NCI-H2081 (cell line): ENCODE measurements at regions not wholly inside any gene's neighbourhood (a gene's known extent, or its start where the extent isn't known, plus 50 kb on each side); places are given as distances from the start of the nearest gene placed in this dataset.

Source experiments
- DNase-seq, 2 experiments: peaks; one replicate each; lab custom pipeline; 2025; lab: John Stamatoyannopoulos, UW

DNA sequence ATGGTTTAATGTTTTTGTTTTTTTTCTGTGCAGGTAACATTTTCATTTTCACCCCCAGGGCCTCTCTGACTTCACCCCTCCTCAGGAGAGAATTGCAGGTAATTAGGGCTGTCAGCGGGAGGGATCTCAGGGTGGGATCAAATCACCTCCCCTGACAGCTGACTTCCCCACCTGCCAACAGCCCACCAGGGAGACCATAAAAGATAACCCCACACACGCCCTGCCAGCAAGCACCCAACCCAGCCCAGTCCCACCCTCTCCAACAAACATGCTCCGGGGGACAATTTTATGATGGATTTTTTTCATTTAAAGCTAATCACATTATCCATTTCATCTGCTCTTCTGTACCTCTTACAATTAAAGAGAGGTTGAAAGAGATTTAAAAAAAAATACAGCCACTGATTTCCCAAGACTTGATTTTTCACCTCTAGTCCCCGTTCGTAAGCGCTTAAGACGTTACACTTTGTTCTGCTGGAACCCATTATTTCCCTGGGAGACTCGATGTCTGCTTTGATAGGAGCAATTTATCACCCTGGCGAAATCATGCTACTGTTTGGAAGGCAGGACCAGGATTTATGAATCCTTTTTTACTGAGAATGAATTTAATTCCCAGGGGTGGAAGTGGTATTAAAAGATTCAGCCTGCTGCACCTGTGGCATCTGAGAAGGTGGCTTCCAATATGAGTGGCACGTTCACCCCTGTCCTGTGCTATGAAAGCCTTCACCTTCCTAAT lies 232.9 kb upstream of the ID2 start:
- peak; percentile 82 to 91 for DNase-seq

DNA sequence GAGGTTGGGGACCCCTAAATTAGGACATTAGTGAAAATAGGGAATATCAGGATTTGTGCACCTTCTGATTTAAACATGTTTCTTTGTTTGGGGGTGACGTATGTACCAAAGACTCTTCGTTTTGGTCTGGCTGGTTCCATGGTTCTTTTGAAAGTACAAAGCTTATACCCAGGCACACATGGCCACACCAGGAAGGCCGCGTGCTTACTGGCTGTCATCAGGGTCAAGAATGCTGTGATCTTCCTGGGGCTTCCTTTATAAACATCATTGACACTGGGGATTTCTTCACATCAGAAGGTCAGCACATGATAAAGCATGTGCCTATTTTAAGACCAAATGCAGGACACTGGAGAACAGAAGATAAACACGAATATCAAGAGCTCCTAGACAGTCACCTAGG lies 230.6 kb upstream of the ID2 start:
- no peak for DNase-seq

- DNase-seq: no peak
These were observed 229.6 kb upstream of the ID2 start for GRCh38 chr2:8452296-8452695.

GRCh38 chr2:8452979-8453903 lies 228.6 kb upstream of the ID2 start:
- no peak for DNase-seq

DNA sequence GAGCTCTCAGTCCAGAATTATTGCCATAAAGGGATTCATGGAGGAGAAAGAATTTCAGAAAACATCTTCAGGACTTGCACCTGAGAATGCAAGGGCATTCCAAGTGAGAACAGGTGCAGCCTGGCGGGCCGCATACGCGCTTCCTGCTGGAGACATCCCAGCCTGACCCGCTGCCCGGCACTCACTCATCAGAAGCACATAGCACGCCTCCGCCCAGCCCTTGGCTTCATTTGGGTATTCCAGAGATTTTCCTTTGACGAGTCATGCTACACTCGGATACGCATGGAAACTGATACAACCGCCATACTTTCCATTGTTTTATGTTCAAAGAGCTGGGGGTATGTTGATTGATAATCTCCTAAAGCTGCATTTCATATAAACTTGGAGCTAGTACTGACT lies 228.0 kb upstream of the ID2 start:
- DNase-seq: no peak

- no peak for DNase-seq
These were observed 227.1 kb upstream of the ID2 start for GRCh38 chr2:8454797-8455196.

- DNase-seq: no peak
These were observed 226.4 kb upstream of the ID2 start for GRCh38 chr2:8455236-8456150.

DNA sequence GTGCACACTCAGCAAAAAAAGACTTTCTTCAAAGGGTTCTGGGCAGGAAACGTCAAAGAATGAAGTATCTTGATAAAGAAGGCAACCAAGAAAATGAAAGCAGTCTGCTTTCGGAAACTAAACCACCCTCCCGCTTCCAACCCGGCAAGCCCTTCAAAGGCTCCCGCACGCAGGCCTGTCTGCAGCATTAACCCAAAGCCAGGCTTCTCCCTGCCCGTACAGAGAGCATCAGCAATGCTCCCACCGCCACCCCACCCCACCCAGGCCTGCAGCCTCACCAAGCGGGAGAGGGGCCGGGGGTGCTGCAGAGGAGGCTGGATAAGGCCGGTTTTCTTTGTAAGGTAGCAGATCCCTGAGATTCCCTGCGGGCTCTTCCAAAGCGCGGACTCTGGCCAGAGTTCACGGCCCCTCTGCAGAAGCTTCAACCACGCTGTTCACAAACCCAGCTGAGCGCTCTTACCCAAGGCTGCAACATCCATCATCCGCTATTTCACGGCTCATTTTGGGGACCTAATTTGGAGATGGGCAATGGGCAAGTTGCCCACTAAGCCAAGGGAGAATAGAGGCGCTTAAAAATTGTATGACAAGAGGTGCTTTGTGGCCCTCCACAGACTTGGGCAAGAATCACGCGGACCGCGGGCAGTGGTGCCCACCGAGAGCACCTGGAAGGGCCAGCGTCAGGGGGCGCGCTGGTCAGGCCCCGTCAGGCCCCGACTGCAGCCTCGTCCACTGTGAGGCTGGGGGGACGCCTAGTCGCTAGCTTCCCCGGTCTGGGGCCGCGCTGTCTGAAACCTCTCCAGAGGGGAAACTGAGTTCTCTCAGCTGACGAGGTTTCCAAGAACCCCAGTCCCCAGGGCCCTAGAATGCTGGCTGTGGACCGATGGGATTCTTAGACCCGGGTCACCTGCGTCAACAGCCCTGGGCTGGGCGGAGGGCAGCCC lies 225.4 kb upstream of the ID2 start:
- DNase-seq: no peak

GRCh38 chr2:8457092-8457481 lies 224.8 kb upstream of the ID2 start:
- DNase-seq: no peak

DNA sequence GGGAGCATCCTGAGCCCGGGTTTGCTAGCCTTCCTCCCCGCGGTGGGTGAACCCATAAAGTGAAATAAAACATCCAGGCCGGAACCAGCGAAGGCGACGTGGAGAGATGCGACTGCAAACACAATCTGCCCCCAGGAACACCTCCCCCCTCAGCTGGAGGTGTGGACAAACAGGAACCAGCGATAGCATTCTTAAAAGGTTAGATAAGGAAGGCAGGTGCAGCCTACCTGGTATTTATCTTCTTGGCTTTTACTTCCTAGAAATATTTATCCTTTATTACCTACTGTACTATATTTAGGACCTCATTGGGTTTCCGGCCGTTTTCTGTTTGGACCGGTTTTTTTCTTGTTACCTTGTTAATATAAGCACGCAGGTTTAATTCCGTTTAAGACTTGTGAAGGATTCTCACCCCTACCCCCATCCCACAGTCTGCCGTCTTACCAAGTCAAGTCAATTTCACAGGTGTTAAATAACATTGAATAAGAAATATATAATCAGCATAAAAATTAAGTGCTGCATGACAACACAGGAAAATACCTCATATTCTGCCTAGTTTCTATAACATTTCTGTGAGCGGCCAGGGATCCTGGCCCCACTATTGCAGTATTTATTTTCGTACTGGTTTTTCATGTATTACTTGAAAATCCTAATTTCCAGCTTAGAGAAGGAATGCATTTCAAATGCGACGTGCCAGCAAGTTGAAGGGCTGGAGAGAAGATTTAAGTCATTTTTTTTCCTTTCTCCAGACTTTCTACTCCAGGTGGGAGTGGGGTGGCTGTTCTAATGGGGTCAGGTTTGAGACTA lies 224.0 kb upstream of the ID2 start:
- DNase-seq: peak in 1 of 2 experiments; percentile 54

DNA sequence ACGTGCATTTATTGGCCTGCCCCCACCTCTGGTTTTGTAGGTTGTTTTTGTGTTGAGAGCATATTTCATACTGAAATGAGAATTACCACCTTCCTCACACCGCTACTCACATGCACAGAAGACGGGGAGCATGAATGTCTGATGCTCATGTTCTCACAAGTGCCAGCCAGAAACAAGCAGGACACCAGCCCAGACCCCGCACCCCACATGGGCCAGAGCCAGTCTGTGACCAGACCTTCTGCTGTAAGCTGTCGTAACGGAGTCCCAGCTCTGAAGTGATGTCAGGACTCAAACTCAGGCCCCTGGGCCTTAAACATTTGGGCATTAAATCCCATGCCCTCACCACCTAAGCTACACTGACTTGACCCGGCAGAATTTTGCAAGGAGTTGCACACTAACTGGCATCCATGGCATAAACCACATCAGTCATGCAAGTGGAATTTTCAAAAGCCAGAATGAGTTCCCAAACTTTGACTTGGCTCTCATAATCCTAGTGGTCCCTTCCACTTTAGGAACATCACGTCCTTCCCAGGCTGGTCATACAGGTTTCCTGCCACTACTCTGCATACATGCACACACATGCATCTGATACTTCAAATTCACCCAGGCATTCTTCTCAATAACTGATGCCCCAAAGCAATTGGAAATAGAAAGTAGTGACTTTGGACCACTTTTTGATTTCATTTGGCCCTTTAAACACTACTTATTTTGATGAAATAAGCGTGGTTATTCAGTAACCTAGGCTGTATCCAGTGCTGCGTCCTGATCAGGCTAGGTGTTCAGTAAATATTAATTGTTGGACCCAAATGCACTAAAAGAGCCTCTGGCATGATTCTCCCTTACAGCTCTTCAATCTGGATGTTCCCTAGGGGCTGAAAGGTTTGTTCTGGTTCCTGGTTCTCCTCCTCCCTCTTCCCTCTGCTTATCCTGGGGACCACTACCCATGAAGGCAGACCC lies 223.1 kb upstream of the ID2 start:
- no peak for DNase-seq

GRCh38 chr2:8459474-8459873 lies 222.4 kb upstream of the ID2 start:
- no peak for DNase-seq

DNA sequence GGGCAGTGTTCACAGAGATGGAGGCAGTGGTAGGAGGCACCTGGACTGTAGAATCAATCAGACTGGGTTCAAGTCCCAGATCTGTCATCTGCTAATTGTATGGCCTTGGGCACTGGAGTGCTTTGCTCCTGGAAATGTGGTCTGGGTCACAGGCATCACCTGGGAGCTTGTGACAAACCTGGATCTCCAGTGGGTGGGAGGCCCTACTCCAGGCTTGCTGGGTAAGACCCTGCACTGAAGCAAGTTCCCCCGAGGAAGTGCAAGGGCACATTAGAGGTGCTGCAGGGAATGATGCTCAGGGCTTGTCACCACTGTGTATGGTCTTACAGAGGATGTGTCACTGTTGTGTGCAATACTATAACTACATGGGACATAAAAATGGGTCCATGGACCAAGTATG lies 220.5 kb upstream of the ID2 start:
- no peak for DNase-seq

GRCh38 chr2:8462280-8462679 lies 219.6 kb upstream of the ID2 start:
- no peak for DNase-seq

- no peak for DNase-seq
These were observed 218.8 kb upstream of the ID2 start for GRCh38 chr2:8462899-8463648.

DNA sequence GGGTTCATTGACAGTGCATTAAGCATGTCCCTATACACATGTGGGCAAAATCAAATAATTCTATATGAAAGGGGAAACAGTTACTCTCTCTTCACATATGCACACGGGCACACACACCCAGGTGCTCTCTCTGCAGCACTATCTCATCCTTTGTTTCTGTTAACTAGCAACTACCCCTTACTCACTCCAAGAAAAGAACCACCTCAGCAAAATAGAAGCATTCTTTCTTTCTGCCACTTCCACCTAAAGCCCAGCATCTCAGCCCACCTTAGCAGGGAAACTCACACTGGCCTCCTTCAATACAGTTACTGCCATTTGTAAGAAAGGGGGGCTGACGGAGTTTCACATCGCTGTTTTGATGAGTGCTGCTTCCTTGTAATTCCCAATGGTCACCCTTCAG lies 216.3 kb upstream of the ID2 start:
- DNase-seq: no peak

DNA sequence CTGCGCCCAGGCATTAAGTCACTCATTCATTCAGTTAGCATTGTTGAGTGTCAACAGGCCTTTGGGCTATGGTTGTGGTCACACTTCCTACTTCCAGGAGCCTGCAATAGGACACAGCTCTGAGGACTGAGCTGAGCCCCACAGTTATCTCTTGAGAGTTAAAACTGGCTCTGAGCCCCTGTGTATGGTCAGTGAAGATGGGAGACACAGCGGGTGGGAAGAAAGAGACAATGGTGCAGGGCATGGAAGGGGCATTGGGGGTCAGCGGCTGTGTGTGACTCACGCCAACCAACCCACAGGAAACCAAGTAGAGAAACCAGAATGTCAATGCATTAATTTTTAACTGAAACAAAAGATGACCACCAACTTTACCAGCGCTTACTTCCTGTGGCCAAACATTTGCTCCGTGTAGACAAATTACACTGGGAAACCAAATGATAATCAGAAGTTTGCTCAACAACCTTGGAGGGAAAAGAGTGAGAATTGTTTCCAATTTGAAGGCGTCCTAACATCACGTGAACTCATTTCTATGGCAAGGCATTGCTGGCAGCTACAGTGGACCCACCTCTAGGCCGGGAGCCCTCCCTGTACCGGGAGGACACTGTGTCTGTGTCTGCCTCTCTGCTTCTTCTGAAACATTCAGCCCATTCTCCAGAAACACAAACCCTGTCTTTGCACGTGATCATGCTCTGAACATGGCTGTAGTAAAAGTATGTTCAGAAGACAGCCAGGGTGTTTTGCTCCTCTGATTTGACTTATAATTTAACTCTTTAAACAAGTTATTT lies 212.0 kb upstream of the ID2 start:
- no peak for DNase-seq
